Heart left ventricle (tissue), 16 donors: ENCODE measurements at regions not wholly inside any gene's neighbourhood (a gene's known extent, or its start where the extent isn't known, plus 50 kb on each side); places are given as distances from the start of the nearest gene placed in this dataset.
"Not testable (repeated sequence)": the region's sequence is repeated elsewhere in the genome, so short reads cannot be mapped to it uniquely, and the experiment has no call there.

ENCODE experiments used
- ATAC-seq, 4 donors: fragments of 200-7000 bp; cut with Tn5 transposase; one replicate each; pipeline ENCODE4 v1.9.1; 2020 to 2022; ENCODE audit warnings: moderate library complexity in 4 of 4, mild to moderate bottlenecking in 3 of 4, moderate number of reproducible peaks in 1 of 4
- DNase-seq, 5 donors: peaks; one replicate each; pipeline ENCODE4 v3.0.0-alpha.2; 2020
- H3K27ac ChIP-seq, 12 donors: fragments of 200-600 bp; sonication (generic) in 4 of 12; one replicate each; pipeline versions ENCODE4 v1.5.0 to v1.8.0; 2016 to 2022; ENCODE audit warnings: mild to moderate bottlenecking in 2 of 12
- H3K27me3 ChIP-seq, 9 donors: fragments of 200-600 bp; sonication (generic) in 2 of 9; one replicate each; pipeline versions ENCODE4 v1.5.1 to v1.8.0; 2016 to 2022; ENCODE audit warnings: mild to moderate bottlenecking in 3 of 9
- H3K36me3 ChIP-seq, 9 donors: fragments of 200-600 bp; sonication (generic) in 2 of 9; one replicate each; pipeline versions ENCODE4 v1.5.0 to v1.8.0; 2018 to 2022; ENCODE audit warnings: mild to moderate bottlenecking in 2 of 9
- H3K4me1 ChIP-seq, 12 donors: fragments of 200-600 bp; sonication (generic) in 4 of 12; one replicate each; pipeline versions ENCODE4 v1.5.0 to v1.8.0; 2016 to 2022; ENCODE audit warnings: mild to moderate bottlenecking in 3 of 12
- H3K4me3 ChIP-seq, 12 donors: fragments of 200-600 bp; sonication (generic) in 4 of 12; one replicate each; pipeline versions ENCODE4 v1.5.0 to v1.8.0; 2017 to 2022; ENCODE audit warnings: mild to moderate bottlenecking in 9 of 12, moderate library complexity in 4 of 12
- H3K9me3 ChIP-seq, 12 donors: fragments of 200-600 bp; sonication (generic) in 4 of 12; one replicate each; pipeline versions ENCODE4 v1.5.0 to v1.8.0; 2016 to 2022; ENCODE audit warnings: mild to moderate bottlenecking in 1 of 12
- WGBS, 4 donors: extraction: QIAGEN DNeasy Blood & Tissue Kit in 2 of 4; methylation state at CpG; one replicate each; pipeline versions ENCODE4 v1.1.5 to v1.1.7; 2013 to 2018; 5-methylcytosine and 5-hydroxymethylcytosine counted together
- intact Hi-C, 10 donors: fragments of 100-400 bp; cut with DNase I; formaldehyde crosslinking; loops; one replicate each; pipeline versions ENCODE4 v1.11.1 to v1.14.2; 2022
- donor health status: ischemic (EF 13 %, LVEDD 7.1; RV severe dilation, severe dysfunction).
- donor health status: healthy with polysubstance abuse.
- donor health status: DM: no; HTN: yes; CAD: no.
- donor health status: DM: no; HTN: no; CAD: no.
- donor health status: ischemic (EF 25% LVEDD 6.9; RV normal size, moderate dysfunction).
- donor health status: ischemic (EF 25% LVEDD 5.7; RV mildly dilated, moderate dysfunction).
- donor health status: healthy.
- donor health status: DM: yes; HTN: yes; CAD: no.
- donor health status: ischemic (EF 35%, LVEDD 5.7; RV mildly dilated, moderate dysfunction).
- donor health status: nonischemic (EF 11% LVEDD 7.7; RV severe dilation, severe dysfunction).
- donor health status: DM: yes; HTN: yes; CAD: no.
- donor health status: PGD.
- donor health status: ischemic (EF 29% LVEDD 5.4; RV normal size, mild dysfunction).
- donor health status: nonischemic (EF 23%, LVEDD 6.1; RV moderate dilation, normal function).

- ATAC-seq, H3K4me1 ChIP-seq, H3K36me3 ChIP-seq, H3K27me3 ChIP-seq, H3K27ac ChIP-seq, H3K9me3 ChIP-seq, intact Hi-C loops, H3K4me3 ChIP-seq, DNase-seq: not testable (repeated sequence)
Measured at GRCh38 chr2:90287751-90288150, 1596.3 kb downstream of the RPIA start.

GRCh38 chr2:90288396-90288795 lies 1596.9 kb downstream of the RPIA start:
- H3K27ac ChIP-seq, H3K36me3 ChIP-seq, H3K9me3 ChIP-seq, H3K4me1 ChIP-seq, intact Hi-C loops, H3K4me3 ChIP-seq, H3K27me3 ChIP-seq, ATAC-seq: not testable (repeated sequence)
- peak in 2 of 5 donors; percentile 36 to 70 for DNase-seq
- WGBS, 4 donors: 81 to 100% (median 94%) methylated on average over 1 to 6 of the region's 7 CpGs

GRCh38 chr2:90289291-90289980 lies 1598.0 kb downstream of the RPIA start:
- H3K36me3 ChIP-seq, intact Hi-C loops, H3K4me1 ChIP-seq, H3K9me3 ChIP-seq, ATAC-seq, H3K27me3 ChIP-seq, DNase-seq, H3K4me3 ChIP-seq, H3K27ac ChIP-seq: not testable (repeated sequence)
- 78 to 83% (median 79%) methylated on average over 4 to 6 of the region's 6 CpGs for WGBS, 4 donors

GRCh38 chr2:90290701-90291100 lies 1599.2 kb downstream of the RPIA start:
- H3K27me3 ChIP-seq, intact Hi-C loops, ATAC-seq, H3K4me1 ChIP-seq, H3K4me3 ChIP-seq, H3K36me3 ChIP-seq, H3K27ac ChIP-seq, H3K9me3 ChIP-seq, DNase-seq: not testable (repeated sequence)
- WGBS, 4 donors: 73 to 88% (median 85%) methylated on average over 3 to 5 of the region's 5 CpGs

- H3K4me3 ChIP-seq, H3K27ac ChIP-seq, H3K9me3 ChIP-seq, H3K4me1 ChIP-seq, ATAC-seq, H3K36me3 ChIP-seq, H3K27me3 ChIP-seq, intact Hi-C loops: not testable (repeated sequence)
- DNase-seq: peak in 2 of 5 donors; percentile 29 to 71
- 48 to 64% (median 58%) methylated on average over 3 to 5 of the region's 5 CpGs for WGBS, 4 donors
Measured at GRCh38 chr2:90291168-90291883, 1599.9 kb downstream of the RPIA start.

GRCh38 chr2:90291934-90292333 lies 1600.5 kb downstream of the RPIA start:
- DNase-seq, H3K36me3 ChIP-seq, H3K4me3 ChIP-seq, intact Hi-C loops, ATAC-seq, H3K27ac ChIP-seq, H3K27me3 ChIP-seq, H3K4me1 ChIP-seq, H3K9me3 ChIP-seq: not testable (repeated sequence)
- WGBS, 4 donors: 91 to 100% (median 96%) methylated on average over 1 of the region's 1 CpG

GRCh38 chr2:90292451-90292850 lies 1601.0 kb downstream of the RPIA start:
- DNase-seq, H3K27me3 ChIP-seq, intact Hi-C loops, H3K4me1 ChIP-seq, ATAC-seq, H3K27ac ChIP-seq, H3K9me3 ChIP-seq, H3K4me3 ChIP-seq, H3K36me3 ChIP-seq: not testable (repeated sequence)
- 75 to 83% (median 80%) methylated on average over 4 of the region's 4 CpGs for WGBS, 4 donors

- WGBS, 4 donors: 68 to 76% (median 72%) methylated on average over 6 of the region's 6 CpGs
- intact Hi-C loops, H3K27ac ChIP-seq, H3K27me3 ChIP-seq, H3K4me1 ChIP-seq, H3K36me3 ChIP-seq, H3K4me3 ChIP-seq, H3K9me3 ChIP-seq: not testable (repeated sequence)
- ATAC-seq (peak in 1 of 4 donors; percentile 24), DNase-seq (peak in 1 of 5 donors; percentile 60)
Measured at GRCh38 chr2:90293224-90293623, 1601.8 kb downstream of the RPIA start.

GRCh38 chr2:90293806-90294205 lies 1602.3 kb downstream of the RPIA start:
- H3K27me3 ChIP-seq, H3K4me1 ChIP-seq, H3K9me3 ChIP-seq, H3K36me3 ChIP-seq, H3K4me3 ChIP-seq, ATAC-seq, intact Hi-C loops, H3K27ac ChIP-seq: not testable (repeated sequence)
- peak in 1 of 5 donors; percentile 38 for DNase-seq
- 88 to 90% (median 89%) methylated on average over 8 to 9 of the region's 9 CpGs for WGBS, 4 donors

- H3K27ac ChIP-seq, H3K4me3 ChIP-seq, H3K9me3 ChIP-seq, ATAC-seq, H3K36me3 ChIP-seq, H3K4me1 ChIP-seq, H3K27me3 ChIP-seq, intact Hi-C loops: not testable (repeated sequence)
- WGBS, 4 donors: 85 to 90% (median 87%) methylated on average over 16 to 17 of the region's 17 CpGs
- peak in 1 of 5 donors; percentile 14 for DNase-seq
Measured at GRCh38 chr2:90295036-90295750, 1603.7 kb downstream of the RPIA start.

GRCh38 chr2:90296484-90296777 lies 1605.0 kb downstream of the RPIA start:
- H3K4me1 ChIP-seq, ATAC-seq, H3K27ac ChIP-seq, H3K36me3 ChIP-seq, H3K9me3 ChIP-seq, H3K27me3 ChIP-seq, H3K4me3 ChIP-seq, intact Hi-C loops: not testable (repeated sequence)
- DNase-seq: peak in 1 of 5 donors; percentile 57
